ENCODE measurements at regions not wholly inside any gene's neighbourhood (a gene's known extent, or its start where the extent isn't known, plus 50 kb on each side); places are given as distances from the start of the nearest gene placed in this dataset.

GRCh38 chr13:72217142-72217541 is 350.1 kb upstream of the DACH1 start:
- no peak for DNase-seq

- DNase-seq: no peak
Measured at GRCh38 chr13:72208112-72208645, 341.2 kb upstream of the DACH1 start.

- DNase-seq: no peak
Measured at GRCh38 chr13:72205773-72206172, 338.8 kb upstream of the DACH1 start.

DNA sequence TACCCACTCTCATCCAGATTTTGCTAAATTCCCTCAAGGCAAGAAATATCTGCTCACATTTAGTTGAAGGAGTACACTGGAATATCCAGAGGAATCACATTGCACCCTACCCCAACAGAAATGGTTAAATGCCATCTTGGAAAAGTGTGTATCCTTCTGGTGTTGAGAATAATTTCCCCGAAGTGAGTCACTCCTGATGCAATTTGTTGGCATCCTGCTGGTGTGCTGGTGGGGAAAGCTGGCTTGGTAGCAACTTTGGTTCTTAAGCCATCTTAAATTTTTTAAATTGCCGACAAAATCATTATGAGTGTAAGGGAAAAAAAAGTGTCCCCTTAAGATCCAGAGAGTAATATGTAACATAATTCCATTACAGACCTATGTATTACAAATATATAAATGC is 337.3 kb upstream of the DACH1 start:
- DNase-seq: no peak

- DNase-seq: no peak
Measured at GRCh38 chr13:72201726-72202125, 334.7 kb upstream of the DACH1 start.

- no peak for DNase-seq
Measured at GRCh38 chr13:72199640-72200039, 332.6 kb upstream of the DACH1 start.

DNA sequence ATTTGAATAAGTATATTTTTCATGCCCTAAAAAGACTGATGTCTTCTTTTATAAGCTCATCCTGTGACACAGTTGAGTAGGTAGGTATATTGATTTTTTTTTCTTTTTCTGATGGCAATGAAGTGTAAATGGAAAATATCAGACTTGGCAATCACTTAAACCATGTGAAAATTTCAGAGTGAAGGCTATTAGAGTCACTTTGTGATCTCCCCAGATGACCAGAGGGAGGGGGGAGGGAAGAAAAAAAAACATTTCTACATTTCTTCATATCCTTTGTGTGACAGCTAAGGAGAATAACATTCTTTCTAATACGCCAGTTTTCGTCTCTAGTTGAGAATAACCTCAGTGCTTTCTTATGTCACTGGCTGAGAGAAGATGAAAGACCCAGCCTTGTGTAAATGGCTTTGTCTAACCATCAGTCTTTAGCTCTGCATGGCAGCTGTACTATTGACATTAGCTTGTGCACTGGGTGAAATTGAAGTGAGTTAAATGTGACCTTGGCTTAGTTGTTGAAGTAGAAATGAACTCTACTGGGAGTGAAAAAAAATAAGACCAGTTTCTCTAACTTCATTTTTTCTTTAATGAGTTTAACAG is 332.1 kb upstream of the DACH1 start:
- DNase-seq: no peak

DNA sequence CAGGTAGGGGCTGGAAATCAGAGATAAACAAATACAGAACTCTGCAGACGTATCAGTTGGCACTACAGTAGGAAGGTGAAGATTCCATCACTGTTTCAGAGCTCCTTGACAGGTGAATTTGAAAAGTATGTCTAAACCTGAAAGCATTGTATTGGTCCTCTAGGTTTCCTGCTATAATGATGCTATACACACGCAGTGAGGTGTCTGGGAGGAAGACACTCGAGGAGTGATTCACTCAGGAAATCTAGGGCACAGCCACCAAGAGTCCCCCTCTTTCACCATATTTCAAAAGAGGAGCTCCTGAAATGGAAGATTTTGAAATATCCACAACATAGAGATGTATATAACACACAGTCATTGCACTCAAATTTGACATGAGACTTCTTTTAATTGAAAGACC is 331.0 kb upstream of the DACH1 start:
- no peak for DNase-seq

- DNase-seq: no peak
Measured at GRCh38 chr13:72195044-72195704, 328.2 kb upstream of the DACH1 start.

DNA sequence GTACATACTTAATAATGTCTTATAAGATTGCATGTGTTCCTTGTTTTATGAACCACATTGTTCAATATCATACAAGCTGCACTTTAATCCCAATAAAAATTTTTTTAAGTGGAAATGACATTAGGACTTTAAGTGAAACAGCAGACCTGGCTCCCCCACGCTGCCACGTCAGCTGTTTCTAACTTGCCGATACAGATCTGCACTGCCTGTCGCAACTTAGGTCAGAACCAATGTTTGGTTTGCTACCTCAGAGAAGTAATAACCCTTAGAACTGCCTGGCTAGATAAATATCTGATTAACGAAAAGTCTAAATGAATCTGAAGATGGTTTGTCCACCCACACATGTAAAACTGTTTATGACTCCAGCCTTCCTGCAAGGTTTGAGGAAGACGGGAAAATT is 327.5 kb upstream of the DACH1 start:
- no peak for DNase-seq

GRCh38 chr13:72186730-72187422 is 319.9 kb upstream of the DACH1 start:
- no peak for DNase-seq

GRCh38 chr13:72185776-72186175 is 318.8 kb upstream of the DACH1 start:
- no peak for DNase-seq

DNA sequence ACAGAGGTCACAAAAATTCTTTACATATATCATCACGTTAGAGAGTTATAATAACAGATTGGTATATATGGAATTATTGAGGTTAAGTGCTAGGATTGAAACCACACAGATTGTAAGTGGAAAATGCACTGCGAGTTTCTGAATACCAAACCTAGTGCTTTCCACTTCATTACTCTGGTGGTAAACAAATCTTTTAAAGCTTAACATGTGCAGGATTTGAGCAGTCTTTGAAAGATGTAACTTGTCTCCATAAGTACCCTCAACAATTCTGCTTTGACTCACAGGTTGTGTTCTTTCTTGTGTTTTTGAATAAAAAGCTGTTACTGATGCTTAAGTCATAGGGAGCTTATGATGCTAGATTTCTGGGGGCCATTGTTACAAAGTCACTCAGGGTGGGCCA is 314.7 kb upstream of the DACH1 start:
- DNase-seq: no peak

DNA sequence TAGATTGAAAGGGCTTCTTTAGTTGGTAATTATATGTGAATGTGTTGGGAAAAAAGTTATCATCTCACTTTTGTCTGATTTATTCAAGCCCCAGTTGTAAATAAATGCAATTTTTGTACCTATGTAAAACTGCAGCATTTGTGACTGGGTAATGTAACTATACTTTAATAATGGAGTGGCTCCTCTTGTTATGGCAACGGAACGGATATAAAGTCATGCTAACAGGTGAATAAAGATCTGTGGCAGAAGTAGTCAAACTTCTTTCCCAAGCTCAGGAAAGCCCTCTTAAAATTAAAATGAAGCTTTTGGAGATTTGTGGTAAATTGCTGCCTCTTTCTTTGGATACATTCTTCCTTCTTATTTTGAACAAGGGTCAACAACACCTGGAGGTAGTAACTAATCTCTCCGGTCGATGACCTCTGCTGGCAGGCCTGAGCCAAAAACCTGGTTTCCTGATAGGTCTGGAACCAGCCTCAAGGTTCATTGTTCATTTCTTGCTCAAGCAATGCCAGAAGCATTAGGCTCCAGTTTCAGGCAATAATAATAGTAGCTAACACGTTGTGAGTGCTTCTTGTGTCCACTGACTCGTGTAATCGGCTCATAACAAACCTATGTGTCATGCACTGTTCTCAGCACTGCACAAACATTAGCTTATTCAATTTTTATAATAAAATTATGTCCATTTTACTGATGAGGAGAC is 313.4 kb upstream of the DACH1 start:
- DNase-seq: no peak

DNA sequence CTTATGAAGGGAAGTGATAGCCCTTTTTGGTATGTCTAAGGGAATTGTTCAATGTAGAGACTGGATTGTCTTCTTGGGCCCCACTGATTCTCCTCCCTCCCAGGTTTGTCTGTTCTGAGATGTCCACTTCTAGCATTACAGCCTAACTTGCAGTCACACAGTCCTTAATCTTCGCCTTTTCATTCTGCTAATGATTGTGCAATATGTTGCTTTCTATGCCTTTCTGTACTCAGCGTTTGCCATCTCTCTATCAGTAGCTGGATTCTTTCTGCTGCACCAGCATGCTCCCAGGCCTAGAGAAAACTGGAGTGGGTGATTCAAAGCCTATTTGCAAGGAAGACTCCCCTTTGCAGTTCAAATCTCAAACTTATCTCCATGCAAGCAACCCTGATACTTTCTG is 307.5 kb upstream of the DACH1 start:
- no peak for DNase-seq

DNA sequence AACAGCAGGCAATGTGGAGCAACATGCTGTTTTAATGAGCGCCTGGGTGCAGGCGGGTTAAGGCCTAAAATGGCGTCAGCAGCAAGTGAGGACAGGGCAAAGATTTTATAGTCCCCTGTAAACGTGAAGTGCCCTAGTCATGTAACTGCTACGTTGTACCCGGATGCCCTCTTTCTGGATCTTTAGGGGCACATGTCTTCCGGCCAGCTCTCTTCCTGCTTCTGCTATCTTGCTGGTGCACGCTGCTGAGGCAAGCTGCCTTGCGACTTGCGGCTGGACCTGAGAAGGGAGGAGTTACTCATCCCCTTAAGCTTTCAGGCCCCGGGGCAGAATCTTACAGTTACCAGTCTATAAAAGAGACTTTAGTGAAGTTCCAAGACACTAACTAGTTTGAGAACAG is 303.6 kb upstream of the DACH1 start:
- no peak for DNase-seq

GRCh38 chr13:72168126-72168855 is 301.3 kb upstream of the DACH1 start:
- no peak for DNase-seq

DNA sequence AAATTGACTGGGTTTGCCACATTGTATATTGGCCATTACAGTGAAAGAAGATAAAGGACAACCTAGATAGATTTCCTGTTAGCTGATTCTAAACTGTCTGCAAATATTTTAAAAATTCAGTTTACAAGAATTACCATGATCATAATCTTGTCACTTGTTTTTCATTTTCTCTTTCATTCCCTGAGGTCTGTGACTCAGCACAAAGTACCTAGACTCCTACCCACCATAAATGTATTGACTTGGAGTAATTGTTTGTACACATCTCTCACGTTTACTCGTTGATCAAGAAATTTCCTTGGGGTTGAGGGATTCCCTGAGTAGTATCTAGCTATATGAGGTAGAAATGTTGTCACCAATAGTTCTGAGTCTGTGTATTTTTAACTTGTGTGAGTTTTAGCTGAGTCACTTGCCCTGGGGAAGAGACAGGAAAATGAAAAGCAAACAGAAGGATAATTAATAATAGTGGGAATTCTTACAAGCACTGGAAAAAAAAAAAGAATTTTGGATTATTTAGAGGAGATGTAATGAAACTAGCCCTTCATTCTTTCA is 299.2 kb upstream of the DACH1 start:
- DNase-seq: no peak

DNA sequence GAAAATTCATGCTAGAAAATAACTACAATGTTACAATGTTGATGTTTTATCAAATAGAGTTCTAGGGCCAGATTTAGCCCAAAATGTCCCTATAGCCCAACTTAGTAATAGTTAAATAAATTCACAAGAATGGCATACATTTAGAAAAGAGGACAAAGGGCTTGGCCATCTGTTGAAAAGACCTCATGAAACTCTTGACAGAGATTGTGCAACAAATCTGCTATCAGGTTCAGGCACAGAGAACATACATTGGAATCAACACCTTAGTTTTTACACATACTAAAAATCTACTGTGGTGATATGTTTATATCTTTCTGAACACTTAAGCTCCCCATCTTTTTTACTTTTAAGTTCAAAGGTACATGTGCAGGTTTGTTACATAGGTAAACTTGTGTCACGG is 298.3 kb upstream of the DACH1 start:
- no peak for DNase-seq

DNA sequence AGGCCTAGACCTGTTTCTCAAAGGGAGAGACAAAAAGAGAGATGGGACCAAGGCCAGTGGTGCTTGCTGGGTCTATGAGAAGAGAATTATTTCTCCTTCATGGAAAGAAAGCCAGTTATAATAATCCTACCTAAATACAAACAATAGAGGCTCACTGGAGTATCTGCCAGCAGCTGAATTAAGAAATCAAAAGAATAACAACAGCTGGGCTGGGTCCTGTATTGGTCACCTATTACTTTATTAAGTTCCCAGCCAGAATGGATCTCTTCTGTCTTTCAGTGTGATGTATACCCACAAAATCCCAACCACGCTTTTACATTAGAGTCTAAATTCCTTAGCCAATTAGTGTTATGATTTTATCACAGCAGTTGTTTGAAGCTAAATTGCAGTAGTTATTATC is 297.8 kb upstream of the DACH1 start:
- DNase-seq: no peak

GRCh38 chr13:72163678-72164077 is 296.7 kb upstream of the DACH1 start:
- no peak for DNase-seq

- DNase-seq: no peak
Measured at GRCh38 chr13:72160977-72161376, 294.0 kb upstream of the DACH1 start.

DNA sequence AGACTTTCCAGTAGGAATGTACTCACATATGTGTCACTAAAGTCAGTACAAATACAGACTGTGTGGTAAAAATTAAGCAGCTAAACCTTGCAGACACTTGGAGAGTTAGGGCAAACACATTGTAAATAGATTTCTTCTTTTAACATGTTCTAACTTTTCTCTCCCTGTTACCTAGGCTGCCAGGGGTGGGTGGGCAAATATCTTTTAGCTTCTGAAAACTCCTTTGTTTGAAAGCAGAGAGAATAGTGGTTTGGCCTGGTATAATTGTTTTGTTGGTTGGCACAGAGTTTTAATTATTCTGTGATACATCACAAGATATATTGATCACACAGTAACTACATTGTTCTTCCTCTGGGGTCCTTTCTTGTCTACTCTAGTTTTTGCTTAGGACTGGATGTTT is 289.8 kb upstream of the DACH1 start:
- DNase-seq: no peak

All from NCI-H1105 treated with DMSO at 0.1 percent for 48 hours (cell line).